ENCODE measurements at regions not wholly inside any gene's neighbourhood (a gene's known extent, or its start where the extent isn't known, plus 50 kb on each side); places are given as distances from the start of the nearest gene placed in this dataset.

DNA sequence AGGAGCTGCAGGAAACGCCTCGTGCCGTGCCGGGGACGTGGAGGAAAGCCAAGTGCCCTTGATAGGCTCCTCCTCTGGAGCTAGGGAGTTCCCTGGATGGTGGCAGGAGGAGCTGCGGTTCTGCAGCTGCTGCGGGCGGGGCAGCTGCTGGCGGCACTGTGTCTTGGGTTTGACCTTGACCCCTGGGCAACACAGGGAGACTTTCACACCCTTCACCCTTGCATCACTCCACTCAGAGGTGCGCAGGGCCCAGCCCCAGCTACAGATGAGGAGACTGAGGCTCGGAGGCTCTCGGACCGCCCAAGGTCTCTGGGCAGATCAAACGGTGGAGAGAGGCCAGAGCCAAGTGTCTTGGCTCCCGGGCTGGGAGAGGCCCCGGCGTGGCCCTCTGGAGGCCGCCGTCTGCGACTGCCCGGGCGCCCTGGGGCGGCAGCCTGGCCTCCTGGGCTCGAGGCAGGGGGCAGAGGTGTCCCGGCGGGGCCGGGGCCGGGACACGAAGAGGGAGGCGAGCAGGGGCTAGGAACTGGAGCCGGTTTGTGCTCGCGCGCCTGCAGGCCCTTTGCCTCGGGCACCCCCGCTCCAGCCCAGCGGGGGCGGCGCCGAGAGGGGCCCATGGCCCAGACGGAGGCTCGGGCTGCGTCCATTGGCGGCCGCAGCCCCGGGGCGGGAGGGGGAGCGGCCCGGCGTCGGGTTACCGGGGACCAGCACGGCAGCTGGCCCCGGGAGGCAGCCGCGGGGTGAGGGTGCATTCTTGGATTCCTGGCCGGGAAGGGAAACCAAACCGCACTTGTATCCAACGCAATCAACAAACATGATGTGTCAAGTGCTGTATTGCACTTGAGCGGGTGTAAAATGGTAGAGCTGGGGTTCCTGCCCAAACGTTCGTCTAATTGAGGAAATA, 129.6 kb upstream of the SLC1A4 start (continued):
- no peak for TF ChIP-seq SMAD3 (CRISPR knock-in tag; IDR thresholded peaks at IDR 0.05; ENCODE audit: borderline replicate concordance)
- TF ChIP-seq GABPB1 (CRISPR knock-in tag; IDR thresholded peaks at IDR 0.05), result peak; percentile 76; the same call in 1 of the 2 replicates
- TF ChIP-seq, protein P1, sequence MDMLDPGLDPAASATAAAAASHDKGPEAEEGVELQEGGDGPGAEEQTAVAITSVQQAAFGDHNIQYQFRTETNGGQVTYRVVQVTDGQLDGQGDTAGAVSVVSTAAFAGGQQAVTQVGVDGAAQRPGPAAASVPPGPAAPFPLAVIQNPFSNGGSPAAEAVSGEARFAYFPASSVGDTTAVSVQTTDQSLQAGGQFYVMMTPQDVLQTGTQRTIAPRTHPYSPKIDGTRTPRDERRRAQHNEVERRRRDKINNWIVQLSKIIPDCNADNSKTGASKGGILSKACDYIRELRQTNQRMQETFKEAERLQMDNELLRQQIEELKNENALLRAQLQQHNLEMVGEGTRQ (CRISPR knock-in tag; IDR thresholded peaks at IDR 0.05), result no peak
- TF ChIP-seq, protein P2, sequence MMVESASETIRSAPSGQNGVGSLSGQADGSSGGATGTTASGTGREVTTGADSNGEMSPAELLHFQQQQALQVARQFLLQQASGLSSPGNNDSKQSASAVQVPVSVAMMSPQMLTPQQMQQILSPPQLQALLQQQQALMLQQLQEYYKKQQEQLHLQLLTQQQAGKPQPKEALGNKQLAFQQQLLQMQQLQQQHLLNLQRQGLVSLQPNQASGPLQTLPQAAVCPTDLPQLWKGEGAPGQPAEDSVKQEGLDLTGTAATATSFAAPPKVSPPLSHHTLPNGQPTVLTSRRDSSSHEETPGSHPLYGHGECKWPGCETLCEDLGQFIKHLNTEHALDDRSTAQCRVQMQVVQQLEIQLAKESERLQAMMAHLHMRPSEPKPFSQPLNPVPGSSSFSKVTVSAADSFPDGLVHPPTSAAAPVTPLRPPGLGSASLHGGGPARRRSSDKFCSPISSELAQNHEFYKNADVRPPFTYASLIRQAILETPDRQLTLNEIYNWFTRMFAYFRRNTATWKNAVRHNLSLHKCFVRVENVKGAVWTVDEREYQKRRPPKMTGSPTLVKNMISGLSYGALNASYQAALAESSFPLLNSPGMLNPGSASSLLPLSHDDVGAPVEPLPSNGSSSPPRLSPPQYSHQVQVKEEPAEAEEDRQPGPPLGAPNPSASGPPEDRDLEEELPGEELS (CRISPR knock-in tag; IDR thresholded peaks at IDR 0.05), result no peak
- TF ChIP-seq ZNF423 (CRISPR knock-in tag; IDR thresholded peaks at IDR 0.05), result peak; percentile 95
- peak; percentile 47; the same call in 1 of the 2 replicates for TF ChIP-seq SP1 (CRISPR knock-in tag; conservative IDR thresholded peaks at IDR 0.05)
- no peak for TF ChIP-seq ELF4 (CRISPR knock-in tag; IDR thresholded peaks at IDR 0.05; ENCODE audit: low read depth)
- peak; percentile 19; the same call in 1 of the 2 replicates for TF ChIP-seq FOXP1 (CRISPR knock-in tag; IDR thresholded peaks at IDR 0.05; ENCODE audit: borderline replicate concordance)

DNA sequence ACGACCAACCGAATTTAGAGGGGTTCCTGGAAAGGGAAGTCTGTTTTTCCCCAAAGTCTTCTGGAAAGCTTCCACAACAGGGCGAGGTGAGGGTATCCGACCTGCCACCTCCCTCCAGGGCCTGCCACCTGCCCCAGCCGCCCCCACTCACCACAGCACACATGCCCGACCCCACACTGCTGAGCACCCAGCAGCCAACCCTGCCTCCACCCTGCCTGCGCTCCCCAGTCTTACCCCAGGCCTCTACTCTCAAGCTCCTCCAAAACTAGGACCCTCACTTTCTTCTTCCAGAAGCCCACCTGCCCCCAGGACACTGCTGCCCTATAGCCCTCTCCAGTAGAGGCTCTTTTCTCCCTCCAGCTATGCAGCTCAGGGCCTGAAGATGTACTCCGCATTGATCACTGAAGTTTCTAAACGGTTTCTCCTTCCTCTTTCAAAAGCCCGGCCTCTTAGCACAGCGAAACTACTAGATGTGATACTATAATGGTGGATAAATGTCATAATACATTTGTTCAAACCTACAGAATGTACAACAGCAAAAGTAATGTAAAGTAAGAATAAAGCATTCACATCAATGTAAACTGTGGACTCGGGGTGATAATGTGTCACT, 128.8 kb upstream of the SLC1A4 start:
- no peak for DNase-seq (ENCODE audit: low spot score)
- TF ChIP-seq ZNF317 (CRISPR knock-in tag; IDR thresholded peaks at IDR 0.05; ENCODE audit: borderline replicate concordance, low read depth), result no peak
- TF ChIP-seq SP1 (CRISPR knock-in tag; conservative IDR thresholded peaks at IDR 0.05), result no peak
- TF ChIP-seq, protein P3, sequence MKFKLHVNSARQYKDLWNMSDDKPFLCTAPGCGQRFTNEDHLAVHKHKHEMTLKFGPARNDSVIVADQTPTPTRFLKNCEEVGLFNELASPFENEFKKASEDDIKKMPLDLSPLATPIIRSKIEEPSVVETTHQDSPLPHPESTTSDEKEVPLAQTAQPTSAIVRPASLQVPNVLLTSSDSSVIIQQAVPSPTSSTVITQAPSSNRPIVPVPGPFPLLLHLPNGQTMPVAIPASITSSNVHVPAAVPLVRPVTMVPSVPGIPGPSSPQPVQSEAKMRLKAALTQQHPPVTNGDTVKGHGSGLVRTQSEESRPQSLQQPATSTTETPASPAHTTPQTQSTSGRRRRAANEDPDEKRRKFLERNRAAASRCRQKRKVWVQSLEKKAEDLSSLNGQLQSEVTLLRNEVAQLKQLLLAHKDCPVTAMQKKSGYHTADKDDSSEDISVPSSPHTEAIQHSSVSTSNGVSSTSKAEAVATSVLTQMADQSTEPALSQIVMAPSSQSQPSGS (CRISPR knock-in tag; IDR thresholded peaks at IDR 0.05; ENCODE audit: borderline replicate concordance, low read depth), result no peak
- TF ChIP-seq, protein P4, sequence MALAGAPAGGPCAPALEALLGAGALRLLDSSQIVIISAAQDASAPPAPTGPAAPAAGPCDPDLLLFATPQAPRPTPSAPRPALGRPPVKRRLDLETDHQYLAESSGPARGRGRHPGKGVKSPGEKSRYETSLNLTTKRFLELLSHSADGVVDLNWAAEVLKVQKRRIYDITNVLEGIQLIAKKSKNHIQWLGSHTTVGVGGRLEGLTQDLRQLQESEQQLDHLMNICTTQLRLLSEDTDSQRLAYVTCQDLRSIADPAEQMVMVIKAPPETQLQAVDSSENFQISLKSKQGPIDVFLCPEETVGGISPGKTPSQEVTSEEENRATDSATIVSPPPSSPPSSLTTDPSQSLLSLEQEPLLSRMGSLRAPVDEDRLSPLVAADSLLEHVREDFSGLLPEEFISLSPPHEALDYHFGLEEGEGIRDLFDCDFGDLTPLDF (CRISPR knock-in tag; IDR thresholded peaks at IDR 0.05), result no peak
- TF ChIP-seq ZNF232 (CRISPR knock-in tag; IDR thresholded peaks at IDR 0.05), result no peak
- ATAC-seq, result peak; percentile 2; the same call in 1 of the 2 replicates
- H3K36me3 Mint-ChIP-seq, result no peaks in the 10 kb centered on the region
- ChIA-PET POLR2A (interaction anchor here (2.4 kb wide), 1 partner anchor 207 kb away, joined by 12 read pairs; the partner anchor contains the start of gene SERTAD2), CTCF (interaction anchor here (1.0 to 3.3 kb wide), 8 partner anchors 13 to 529 kb away, joined by 3 to 18 read pairs (median 10); partner anchors contain the start of gene SERTAD2)
- 0 out of 2 replicates have a peak overlapping the region, but pooled peaks have one; percentile 40 for H3K4me3 Mint-ChIP-seq
- peaks cover 20% of the 10 kb centered on the region for H3K4me1 Mint-ChIP-seq
- H3K27me3 Mint-ChIP-seq (ENCODE audit: low read depth), result peaks cover 27% of the 10 kb centered on the region
- no peak overlapping the region for H3K27ac Mint-ChIP-seq
- no peaks in the 10 kb centered on the region for H3K9me3 Mint-ChIP-seq

DNA sequence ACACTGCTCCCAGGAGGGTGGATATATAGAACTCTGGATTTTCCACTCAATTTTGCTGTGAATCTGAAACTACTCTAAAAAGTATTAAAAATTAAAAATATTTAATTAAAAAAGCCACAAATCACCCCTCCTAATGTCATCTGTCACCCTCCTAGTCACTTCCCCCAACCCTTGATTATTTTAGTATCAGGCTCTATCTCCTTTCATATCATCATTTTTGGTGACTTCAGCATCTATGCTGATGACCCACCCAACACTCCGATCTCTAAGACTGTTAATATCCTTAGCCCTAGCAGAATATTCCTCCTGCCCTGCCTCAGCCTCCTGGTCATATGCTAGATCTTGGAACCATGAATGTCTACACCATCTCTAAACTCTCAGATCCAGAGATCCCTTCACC, 128.3 kb upstream of the SLC1A4 start:
- CTCF ChIA-PET, result interaction anchor here (1.0 to 2.6 kb wide), 3 partner anchors 15 to 111 kb away, joined by 3 to 11 read pairs (median 11); no protein-coding TSS in a partner anchor
- Mint-ChIP-seq H3K27ac (no peak overlapping the region), H3K9me3 (no peaks in the 10 kb centered on the region), H3K36me3 (no peaks in the 10 kb centered on the region), H3K27me3 (ENCODE audit: low read depth) (peaks cover 30% of the 10 kb centered on the region), H3K4me1 (peaks cover 20% of the 10 kb centered on the region), H3K4me3 (no peak overlapping the region)
- TF ChIP-seq, protein P5, sequence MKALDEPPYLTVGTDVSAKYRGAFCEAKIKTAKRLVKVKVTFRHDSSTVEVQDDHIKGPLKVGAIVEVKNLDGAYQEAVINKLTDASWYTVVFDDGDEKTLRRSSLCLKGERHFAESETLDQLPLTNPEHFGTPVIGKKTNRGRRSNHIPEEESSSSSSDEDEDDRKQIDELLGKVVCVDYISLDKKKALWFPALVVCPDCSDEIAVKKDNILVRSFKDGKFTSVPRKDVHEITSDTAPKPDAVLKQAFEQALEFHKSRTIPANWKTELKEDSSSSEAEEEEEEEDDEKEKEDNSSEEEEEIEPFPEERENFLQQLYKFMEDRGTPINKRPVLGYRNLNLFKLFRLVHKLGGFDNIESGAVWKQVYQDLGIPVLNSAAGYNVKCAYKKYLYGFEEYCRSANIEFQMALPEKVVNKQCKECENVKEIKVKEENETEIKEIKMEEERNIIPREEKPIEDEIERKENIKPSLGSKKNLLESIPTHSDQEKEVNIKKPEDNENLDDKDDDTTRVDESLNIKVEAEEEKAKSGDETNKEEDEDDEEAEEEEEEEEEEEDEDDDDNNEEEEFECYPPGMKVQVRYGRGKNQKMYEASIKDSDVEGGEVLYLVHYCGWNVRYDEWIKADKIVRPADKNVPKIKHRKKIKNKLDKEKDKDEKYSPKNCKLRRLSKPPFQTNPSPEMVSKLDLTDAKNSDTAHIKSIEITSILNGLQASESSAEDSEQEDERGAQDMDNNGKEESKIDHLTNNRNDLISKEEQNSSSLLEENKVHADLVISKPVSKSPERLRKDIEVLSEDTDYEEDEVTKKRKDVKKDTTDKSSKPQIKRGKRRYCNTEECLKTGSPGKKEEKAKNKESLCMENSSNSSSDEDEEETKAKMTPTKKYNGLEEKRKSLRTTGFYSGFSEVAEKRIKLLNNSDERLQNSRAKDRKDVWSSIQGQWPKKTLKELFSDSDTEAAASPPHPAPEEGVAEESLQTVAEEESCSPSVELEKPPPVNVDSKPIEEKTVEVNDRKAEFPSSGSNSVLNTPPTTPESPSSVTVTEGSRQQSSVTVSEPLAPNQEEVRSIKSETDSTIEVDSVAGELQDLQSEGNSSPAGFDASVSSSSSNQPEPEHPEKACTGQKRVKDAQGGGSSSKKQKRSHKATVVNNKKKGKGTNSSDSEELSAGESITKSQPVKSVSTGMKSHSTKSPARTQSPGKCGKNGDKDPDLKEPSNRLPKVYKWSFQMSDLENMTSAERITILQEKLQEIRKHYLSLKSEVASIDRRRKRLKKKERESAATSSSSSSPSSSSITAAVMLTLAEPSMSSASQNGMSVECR (CRISPR knock-in tag; IDR thresholded peaks at IDR 0.05; ENCODE audit: borderline replicate concordance), result no peak
- TF ChIP-seq, protein P6, sequence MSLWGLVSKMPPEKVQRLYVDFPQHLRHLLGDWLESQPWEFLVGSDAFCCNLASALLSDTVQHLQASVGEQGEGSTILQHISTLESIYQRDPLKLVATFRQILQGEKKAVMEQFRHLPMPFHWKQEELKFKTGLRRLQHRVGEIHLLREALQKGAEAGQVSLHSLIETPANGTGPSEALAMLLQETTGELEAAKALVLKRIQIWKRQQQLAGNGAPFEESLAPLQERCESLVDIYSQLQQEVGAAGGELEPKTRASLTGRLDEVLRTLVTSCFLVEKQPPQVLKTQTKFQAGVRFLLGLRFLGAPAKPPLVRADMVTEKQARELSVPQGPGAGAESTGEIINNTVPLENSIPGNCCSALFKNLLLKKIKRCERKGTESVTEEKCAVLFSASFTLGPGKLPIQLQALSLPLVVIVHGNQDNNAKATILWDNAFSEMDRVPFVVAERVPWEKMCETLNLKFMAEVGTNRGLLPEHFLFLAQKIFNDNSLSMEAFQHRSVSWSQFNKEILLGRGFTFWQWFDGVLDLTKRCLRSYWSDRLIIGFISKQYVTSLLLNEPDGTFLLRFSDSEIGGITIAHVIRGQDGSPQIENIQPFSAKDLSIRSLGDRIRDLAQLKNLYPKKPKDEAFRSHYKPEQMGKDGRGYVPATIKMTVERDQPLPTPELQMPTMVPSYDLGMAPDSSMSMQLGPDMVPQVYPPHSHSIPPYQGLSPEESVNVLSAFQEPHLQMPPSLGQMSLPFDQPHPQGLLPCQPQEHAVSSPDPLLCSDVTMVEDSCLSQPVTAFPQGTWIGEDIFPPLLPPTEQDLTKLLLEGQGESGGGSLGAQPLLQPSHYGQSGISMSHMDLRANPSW (CRISPR knock-in tag; conservative IDR thresholded peaks at IDR 0.05; ENCODE audit: low read depth), result no peak
- DNase-seq (ENCODE audit: low spot score) (no peak), ATAC-seq (no peak)
- POLR2A ChIA-PET, result no interaction called here

All from WTC11 (cell line).